GM12878 (cell line): ENCODE measurements at regions not wholly inside any gene's neighbourhood (a gene's known extent, or its start where the extent isn't known, plus 50 kb on each side); places are given as distances from the start of the nearest gene placed in this dataset.

Source experiments
- ATAC-seq: fragments of 200-7000 bp; cut with Tn5 transposase; 3 replicates; pipeline ENCODE4 v1.9.1; 2020; ENCODE audit warnings: mild to moderate bottlenecking, moderate library complexity
- BruUV-seq: library from RNA; stranded (reverse); fragments of 400-500 nt; replicated peaks from 2 replicates; lab custom pipeline; 2021; lab: Mats Ljungman, UMichigan
- CTCF ChIA-PET: fragments of 300-600 bp; sonication (Branson Sonifier 250); formaldehyde crosslinking; extraction: SDS; loops from one replicate; lab custom pipeline; 2021; ENCODE audit warnings: inconsistent platforms; lab: Yijun Ruan, JAX
- POLR2A ChIA-PET: fragments of 350-600 bp; formaldehyde crosslinking; extraction: SDS; loops from one replicate; lab custom pipeline; 2021; ENCODE audit warnings: inconsistent platforms; lab: Charles Lee
- RAD21 ChIA-PET: fragments of 300-600 bp; sonication (Branson Sonifier 250); formaldehyde crosslinking; loops from one replicate; lab custom pipeline; 2023; ENCODE audit warnings: antibody characterized with exemption; ENCODE audit not compliant: unreplicated experiment; lab: Charles Lee
- SMC1A ChIA-PET: fragments of 300-600 bp; sonication (Branson Sonifier 250); formaldehyde crosslinking; loops from one replicate; lab custom pipeline; 2023; ENCODE audit not compliant: unreplicated experiment, uncharacterized antibody; lab: Charles Lee
- DNase-seq: peaks from one replicate; pipeline ENCODE4 v3.0.0-alpha.2; 2011; ENCODE audit warnings: low read depth, low spot score
- FAIRE-seq: peaks from 3 replicates; lab custom pipeline; 2011; peaks lifted over from hg19 to GRCh38; lab: Jason Lieb, UNC
- H2AFZ ChIP-seq: 2 replicates; pipeline ENCODE4 v1.6.0; 2011; ENCODE audit warnings: low read depth, low read length, control low read depth; ENCODE audit not compliant: control insufficient read depth
- H3K27ac ChIP-seq: 2 replicates; pipeline ENCODE4 v1.5.1; 2011; ENCODE audit warnings: control low read depth; ENCODE audit not compliant: control insufficient read depth, insufficient read depth
- H3K27me3 ChIP-seq, 2 experiments: replicated peaks in 1 of 2; 2 replicates each; pipeline versions ENCODE4 v1.6.0 to v1.6.1; 2011; ENCODE audit warnings: low read length in 1 of 2; ENCODE audit not compliant: control insufficient read depth in 2 of 2, insufficient read depth in 2 of 2
- H3K36me3 ChIP-seq, 2 experiments: 2 replicates each; pipeline ENCODE4 v1.5.1; 2011; ENCODE audit warnings: low read length in 1 of 2; ENCODE audit not compliant: control insufficient read depth in 2 of 2, insufficient read depth in 2 of 2
- H3K4me1 ChIP-seq: 2 replicates; pipeline ENCODE4 v1.6.1; 2011; ENCODE audit warnings: mild to moderate bottlenecking, low read length, moderate library complexity, mixed read lengths; ENCODE audit not compliant: control insufficient read depth, insufficient read depth
- H3K4me2 ChIP-seq: 2 replicates; pipeline ENCODE4 v1.6.0; 2011; ENCODE audit warnings: control low read depth; ENCODE audit not compliant: control insufficient read depth, insufficient read depth
- H3K4me3 ChIP-seq: fragments of 200-600 bp; sonication (generic); 2 replicates; pipeline ENCODE4 v1.5.1; 2016
- H3K79me2 ChIP-seq: 2 replicates; pipeline ENCODE4 v1.6.0; 2011; ENCODE audit warnings: low read length; ENCODE audit not compliant: control insufficient read depth, insufficient read depth
- H3K9ac ChIP-seq: 2 replicates; pipeline ENCODE4 v1.8.0; 2011; ENCODE audit warnings: low read length, control low read depth, mixed read lengths; ENCODE audit not compliant: control insufficient read depth, insufficient read depth
- H3K9me3 ChIP-seq: replicated peaks from 3 replicates; pipeline ENCODE4 v1.5.1; 2011; ENCODE audit warnings: mild to moderate bottlenecking, low read length; ENCODE audit not compliant: control insufficient read depth, insufficient read depth
- H4K20me1 ChIP-seq: 2 replicates; pipeline ENCODE4 v1.6.0; 2011; ENCODE audit not compliant: control insufficient read depth, insufficient read depth
- E4F1 ChIP-seq: fragments of 450-650 bp; IDR thresholded peaks from 2 replicates; pipeline ENCODE4 v1.6.1; 2018; ENCODE audit warnings: borderline replicate concordance, mild to moderate bottlenecking; ENCODE audit not compliant: partially characterized antibody
- FOXK2 ChIP-seq: fragments of 450-650 bp; IDR thresholded peaks from 2 replicates; pipeline ENCODE4 v1.6.1; 2017; ENCODE audit warnings: mild to moderate bottlenecking, moderate library complexity
- GABPA ChIP-seq: IDR thresholded peaks from 2 replicates; pipeline ENCODE4 v1.6.1; 2014; ENCODE audit warnings: antibody characterized with exemption, low read depth, mild to moderate bottlenecking, inconsistent platforms
- GATAD2B ChIP-seq: fragments of 450-650 bp; conservative IDR thresholded peaks from 2 replicates; pipeline ENCODE4 v1.6.1; 2017; ENCODE audit warnings: low read depth, mild to moderate bottlenecking, moderate library complexity
- MEF2A ChIP-seq: IDR thresholded peaks from 2 replicates; pipeline ENCODE4 v1.6.1; 2011; ENCODE audit warnings: low read depth, mild to moderate bottlenecking, low read length, moderate library complexity; ENCODE audit not compliant: insufficient read depth
- RFX5 ChIP-seq: IDR thresholded peaks from 2 replicates; pipeline ENCODE4 v1.6.1; 2011; ENCODE audit warnings: low read depth, low read length, improper control_type of control experiment
- ZBTB4 ChIP-seq: fragments of 450-650 bp; formaldehyde crosslinking; IDR thresholded peaks from 2 replicates; pipeline ENCODE4 v1.4.0; 2022; ENCODE audit warnings: mild to moderate bottlenecking, moderate library complexity
- ZZZ3 ChIP-seq: IDR thresholded peaks from 2 replicates; pipeline ENCODE4 v1.6.1; 2011; ENCODE audit warnings: low read depth; ENCODE audit not compliant: control insufficient read depth, insufficient read length
- in situ Hi-C: fragments of 300-500 bp; cut with MboI; formaldehyde crosslinking; loops from 9 replicates; pipeline ENCODE4 v1.14.3; 2018; ENCODE audit warnings: mixed read lengths
- intact Hi-C: fragments of 100-400 bp; cut with micrococcal nuclease; formaldehyde crosslinking; loops from one replicate; pipeline ENCODE4 v1.14.2; 2022; ENCODE audit not compliant: unreplicated experiment
- TF ChIP-seq, protein P1 (sequence below), 3 experiments: IDR thresholded peaks in 2 of 3; conservative IDR thresholded peaks in 1 of 3; 2 replicates each; pipeline ENCODE4 v1.5.1; 2011; ENCODE audit warnings: low read depth in 3 of 3, low read length in 3 of 3, mild to moderate bottlenecking in 3 of 3, control low read depth in 2 of 3, moderate library complexity in 2 of 3, inconsistent platforms in 1 of 3, mixed read lengths in 1 of 3; ENCODE audit not compliant: control insufficient read depth in 2 of 3, insufficient read depth in 1 of 3; ENCODE audit errors: extremely low read depth in 1 of 3

DNA sequence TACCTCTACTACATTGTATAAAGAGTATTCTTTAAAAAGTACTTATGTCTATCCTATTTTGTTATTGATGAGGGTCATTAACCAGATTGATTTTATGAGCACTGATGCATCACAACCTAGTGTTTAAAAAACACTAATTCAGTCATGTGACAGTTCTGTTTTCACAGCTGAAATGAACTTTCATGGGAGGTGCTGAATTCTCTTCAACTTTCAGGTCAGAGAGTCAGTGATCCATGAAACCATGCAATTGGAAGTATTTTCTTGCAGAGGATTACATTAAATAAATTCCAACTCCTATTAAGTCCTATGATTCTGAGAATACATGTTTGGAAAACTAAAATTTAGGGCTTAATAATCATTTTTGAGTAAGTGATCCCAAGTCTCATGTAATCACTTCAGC lies 889.4 kb downstream of the KCNA4 start:
- H3K9ac ChIP-seq = no peak overlapping the region
- H3K27me3 ChIP-seq = no peaks in the 10 kb centered on the region
- no peaks in the 10 kb centered on the region for H3K9me3 ChIP-seq
- no peaks in the 10 kb centered on the region for H3K4me1 ChIP-seq
- H4K20me1 ChIP-seq = no peaks in the 10 kb centered on the region
- no TSS peak for BruUV-seq
- ChIA-PET CTCF (no interaction called here), POLR2A (no interaction called here), SMC1A (no interaction called here), RAD21 (no interaction called here)
- in situ Hi-C loops (no loop called here), intact Hi-C loops (no loop called here)
- no peak for FAIRE-seq
- H3K36me3 ChIP-seq = no peaks in the 10 kb centered on the region
- ATAC-seq = no peak
- no peak overlapping the region for H3K4me3 ChIP-seq
- no peak for DNase-seq
- no peak for TF ChIP-seq ZZZ3
- no peak for TF ChIP-seq GABPA
- TF ChIP-seq, protein P1, sequence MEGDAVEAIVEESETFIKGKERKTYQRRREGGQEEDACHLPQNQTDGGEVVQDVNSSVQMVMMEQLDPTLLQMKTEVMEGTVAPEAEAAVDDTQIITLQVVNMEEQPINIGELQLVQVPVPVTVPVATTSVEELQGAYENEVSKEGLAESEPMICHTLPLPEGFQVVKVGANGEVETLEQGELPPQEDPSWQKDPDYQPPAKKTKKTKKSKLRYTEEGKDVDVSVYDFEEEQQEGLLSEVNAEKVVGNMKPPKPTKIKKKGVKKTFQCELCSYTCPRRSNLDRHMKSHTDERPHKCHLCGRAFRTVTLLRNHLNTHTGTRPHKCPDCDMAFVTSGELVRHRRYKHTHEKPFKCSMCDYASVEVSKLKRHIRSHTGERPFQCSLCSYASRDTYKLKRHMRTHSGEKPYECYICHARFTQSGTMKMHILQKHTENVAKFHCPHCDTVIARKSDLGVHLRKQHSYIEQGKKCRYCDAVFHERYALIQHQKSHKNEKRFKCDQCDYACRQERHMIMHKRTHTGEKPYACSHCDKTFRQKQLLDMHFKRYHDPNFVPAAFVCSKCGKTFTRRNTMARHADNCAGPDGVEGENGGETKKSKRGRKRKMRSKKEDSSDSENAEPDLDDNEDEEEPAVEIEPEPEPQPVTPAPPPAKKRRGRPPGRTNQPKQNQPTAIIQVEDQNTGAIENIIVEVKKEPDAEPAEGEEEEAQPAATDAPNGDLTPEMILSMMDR (IDR thresholded peaks at IDR 0.05 in 2 of 3, conservative IDR thresholded peaks at IDR 0.05 in 1 of 3; ENCODE audit: control insufficient read depth in 2 of 3, extremely low read depth in 1 of 3, insufficient read depth in 1 of 3, low read depth in 3 of 3, low read length in 3 of 3) = no peak
- no peak for TF ChIP-seq FOXK2
- no peak for TF ChIP-seq RFX5
- no peak for TF ChIP-seq GATAD2B
- no peak for TF ChIP-seq E4F1
- no peak for TF ChIP-seq MEF2A
- no peak for TF ChIP-seq ZBTB4 (CRISPR knock-in tag)
- H3K79me2 ChIP-seq = no peaks in the 10 kb centered on the region
- no peak overlapping the region for H3K27ac ChIP-seq
- no peak overlapping the region for H2AFZ ChIP-seq
- no peak overlapping the region for H3K4me2 ChIP-seq
